ENCODE measurements at regions not wholly inside any gene's neighbourhood (a gene's known extent, or its start where the extent isn't known, plus 50 kb on each side); places are given as distances from the start of the nearest gene placed in this dataset.

DNA sequence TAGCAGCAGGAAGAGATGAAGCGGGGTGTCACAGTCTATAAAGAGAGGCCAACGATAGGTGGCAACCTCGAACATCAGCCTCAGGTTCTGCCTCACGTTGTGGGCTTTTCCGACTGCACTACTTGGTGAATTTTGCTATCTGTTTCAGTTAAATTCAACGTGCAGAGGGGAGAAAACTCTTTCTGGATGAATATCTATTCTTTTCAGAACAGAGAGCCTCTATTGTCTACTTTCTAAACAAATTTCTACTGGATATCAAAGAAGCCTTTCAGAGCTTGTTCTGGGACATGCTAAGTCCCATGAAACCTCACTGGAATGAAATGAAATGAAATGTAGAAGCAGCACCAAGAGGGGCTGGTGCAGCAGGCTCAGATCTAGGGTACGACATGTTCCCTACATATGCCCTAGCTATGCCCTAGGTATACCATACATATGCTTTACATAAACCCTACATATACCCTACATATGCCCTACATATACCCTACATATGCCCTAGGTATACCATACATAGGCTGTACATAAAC lies 116.5 kb upstream of the TRIM2 start:
- no peak overlapping the region for H3K27ac ChIP-seq
- DNase-seq (ENCODE audit: low spot score) = no peak
- no peak overlapping the region for H3K4me3 ChIP-seq
- TF ChIP-seq POLR2A (IDR thresholded peaks at IDR 0.05) (no peak), POLR2AphosphoS5 (IDR thresholded peaks at IDR 0.05) (no peak)
- TF ChIP-seq, protein P1, sequence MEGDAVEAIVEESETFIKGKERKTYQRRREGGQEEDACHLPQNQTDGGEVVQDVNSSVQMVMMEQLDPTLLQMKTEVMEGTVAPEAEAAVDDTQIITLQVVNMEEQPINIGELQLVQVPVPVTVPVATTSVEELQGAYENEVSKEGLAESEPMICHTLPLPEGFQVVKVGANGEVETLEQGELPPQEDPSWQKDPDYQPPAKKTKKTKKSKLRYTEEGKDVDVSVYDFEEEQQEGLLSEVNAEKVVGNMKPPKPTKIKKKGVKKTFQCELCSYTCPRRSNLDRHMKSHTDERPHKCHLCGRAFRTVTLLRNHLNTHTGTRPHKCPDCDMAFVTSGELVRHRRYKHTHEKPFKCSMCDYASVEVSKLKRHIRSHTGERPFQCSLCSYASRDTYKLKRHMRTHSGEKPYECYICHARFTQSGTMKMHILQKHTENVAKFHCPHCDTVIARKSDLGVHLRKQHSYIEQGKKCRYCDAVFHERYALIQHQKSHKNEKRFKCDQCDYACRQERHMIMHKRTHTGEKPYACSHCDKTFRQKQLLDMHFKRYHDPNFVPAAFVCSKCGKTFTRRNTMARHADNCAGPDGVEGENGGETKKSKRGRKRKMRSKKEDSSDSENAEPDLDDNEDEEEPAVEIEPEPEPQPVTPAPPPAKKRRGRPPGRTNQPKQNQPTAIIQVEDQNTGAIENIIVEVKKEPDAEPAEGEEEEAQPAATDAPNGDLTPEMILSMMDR (IDR thresholded peaks at IDR 0.05) = no peak
- H3K4me1 ChIP-seq (replicated peaks) = no peaks in the 10 kb centered on the region
- intact Hi-C loops (cut with DNase I) = loop anchor here (5.0 kb wide), 1 partner anchor 245 kb away; no protein-coding TSS in a partner anchor
- no peaks in the 10 kb centered on the region for H3K27me3 ChIP-seq (replicated peaks; ENCODE audit: insufficient read depth)
- WGBS = 89% methylated on average over 7 of the region's 7 CpGs
- H3K9me3 ChIP-seq = no peaks in the 10 kb centered on the region
- no peaks in the 10 kb centered on the region for H3K36me3 ChIP-seq

DNA sequence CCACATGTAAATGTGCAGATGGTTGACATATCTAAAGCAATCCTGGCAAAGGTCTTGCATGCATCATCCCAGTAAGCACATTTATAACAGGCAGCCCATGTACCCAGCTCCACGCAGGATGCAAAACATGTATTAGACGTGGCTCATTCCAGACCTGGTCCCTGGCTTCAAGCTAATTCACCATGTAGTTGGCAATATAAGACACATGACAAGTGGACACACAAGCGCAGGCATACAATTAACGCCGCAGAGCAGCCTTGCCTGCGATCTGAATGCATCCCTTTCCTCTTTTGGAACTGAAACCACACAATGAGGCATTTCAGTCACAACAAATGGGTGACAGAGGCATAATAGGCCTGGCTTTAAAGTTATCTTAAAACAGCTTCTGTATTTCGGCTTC lies 114.5 kb upstream of the TRIM2 start:
- no peak for DNase-seq (ENCODE audit: low spot score)
- Histone ChIP-seq H3K36me3 (no peaks in the 10 kb centered on the region), H3K27me3 (replicated peaks; ENCODE audit: insufficient read depth) (no peaks in the 10 kb centered on the region), H3K9me3 (no peaks in the 10 kb centered on the region), H3K4me1 (replicated peaks) (no peaks in the 10 kb centered on the region), H3K27ac (no peak overlapping the region), H3K4me3 (no peak overlapping the region)
- TF ChIP-seq POLR2AphosphoS5 (IDR thresholded peaks at IDR 0.05) (no peak), POLR2A (IDR thresholded peaks at IDR 0.05) (no peak)
- TF ChIP-seq, protein P1 (IDR thresholded peaks at IDR 0.05) = no peak
- intact Hi-C loops (cut with DNase I) = loop anchor here (5.0 kb wide), 1 partner anchor 247 kb away; no protein-coding TSS in a partner anchor
- 89% methylated on average over 7 of the region's 7 CpGs for WGBS

DNA sequence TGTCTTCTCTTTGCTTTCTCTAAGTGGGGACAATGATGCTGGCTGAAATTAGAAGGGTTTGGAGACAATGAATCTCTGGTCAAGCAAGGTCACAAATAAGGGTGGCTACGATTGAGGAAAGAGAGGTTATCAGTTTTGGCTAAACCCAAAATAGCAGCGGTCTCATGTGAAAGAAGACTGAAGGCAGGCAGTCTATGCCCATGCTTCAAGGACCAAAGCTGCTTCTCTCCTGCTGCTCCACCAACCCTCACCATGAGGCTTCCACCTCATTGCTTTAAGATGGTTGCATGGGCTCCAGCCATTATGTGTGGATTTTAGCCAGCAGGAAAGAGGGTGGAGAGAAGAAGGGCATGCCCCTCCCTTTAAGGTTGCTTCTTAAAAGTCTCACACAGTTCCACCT lies 114.1 kb upstream of the TRIM2 start:
- H3K27me3 ChIP-seq (replicated peaks; ENCODE audit: insufficient read depth) = no peaks in the 10 kb centered on the region
- no peaks in the 10 kb centered on the region for H3K4me1 ChIP-seq (replicated peaks)
- 95% methylated on average over 2 of the region's 2 CpGs for WGBS
- H3K4me3 ChIP-seq = no peak overlapping the region
- no peaks in the 10 kb centered on the region for H3K9me3 ChIP-seq
- DNase-seq (ENCODE audit: low spot score) = no peak
- no peaks in the 10 kb centered on the region for H3K36me3 ChIP-seq
- TF ChIP-seq POLR2A (IDR thresholded peaks at IDR 0.05) = no peak
- TF ChIP-seq, protein P1 (IDR thresholded peaks at IDR 0.05) = no peak
- TF ChIP-seq POLR2AphosphoS5 (IDR thresholded peaks at IDR 0.05) = no peak
- no peak overlapping the region for H3K27ac ChIP-seq
- intact Hi-C loops (cut with DNase I) = no loop called here

DNA sequence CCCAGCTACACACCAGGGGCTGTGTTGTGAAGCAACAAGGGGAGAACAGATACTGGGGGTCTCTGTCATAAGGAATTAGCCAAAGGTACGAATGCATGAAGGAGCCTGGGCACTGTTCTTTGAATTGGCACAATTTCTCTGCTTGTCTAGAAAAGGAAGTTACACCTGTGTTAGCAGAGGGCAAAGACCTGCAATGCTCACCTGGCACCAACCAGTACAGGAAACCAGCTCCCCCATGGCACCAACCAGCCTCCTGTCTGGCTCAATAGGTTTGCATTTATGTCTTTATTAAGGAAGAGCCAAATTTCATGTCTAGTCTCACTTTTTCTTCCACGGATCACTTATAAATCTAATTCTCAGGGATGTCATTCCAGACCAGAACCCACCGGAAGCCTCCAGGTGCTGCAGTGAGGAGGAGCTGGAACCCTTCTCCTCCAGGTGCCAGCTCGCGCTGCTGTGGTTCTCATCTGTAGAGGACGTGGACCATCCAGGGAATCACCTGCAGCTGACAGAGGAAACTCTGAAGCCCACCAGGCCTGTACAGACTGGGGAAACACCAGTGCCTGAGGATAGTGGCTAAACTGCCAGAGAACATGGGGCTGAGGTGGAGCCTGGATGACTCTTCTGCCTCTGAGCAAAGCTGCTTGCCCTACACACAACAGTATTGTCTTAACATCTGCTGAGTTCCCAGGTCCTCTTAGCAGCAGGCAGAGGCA lies 113.4 kb upstream of the TRIM2 start:
- DNase-seq (ENCODE audit: low spot score) = no peak
- Histone ChIP-seq H3K36me3 (no peaks in the 10 kb centered on the region), H3K9me3 (no peaks in the 10 kb centered on the region), H3K27ac (no peak overlapping the region), H3K4me1 (replicated peaks) (no peaks in the 10 kb centered on the region), H3K27me3 (replicated peaks; ENCODE audit: insufficient read depth) (no peaks in the 10 kb centered on the region), H3K4me3 (no peak overlapping the region)
- WGBS = 88% methylated on average over 6 of the region's 6 CpGs
- TF ChIP-seq POLR2A (IDR thresholded peaks at IDR 0.05) = no peak
- no peak for TF ChIP-seq POLR2AphosphoS5 (IDR thresholded peaks at IDR 0.05)
- TF ChIP-seq, protein P1 (IDR thresholded peaks at IDR 0.05) = no peak
- intact Hi-C loops (cut with DNase I) = no loop called here

DNA sequence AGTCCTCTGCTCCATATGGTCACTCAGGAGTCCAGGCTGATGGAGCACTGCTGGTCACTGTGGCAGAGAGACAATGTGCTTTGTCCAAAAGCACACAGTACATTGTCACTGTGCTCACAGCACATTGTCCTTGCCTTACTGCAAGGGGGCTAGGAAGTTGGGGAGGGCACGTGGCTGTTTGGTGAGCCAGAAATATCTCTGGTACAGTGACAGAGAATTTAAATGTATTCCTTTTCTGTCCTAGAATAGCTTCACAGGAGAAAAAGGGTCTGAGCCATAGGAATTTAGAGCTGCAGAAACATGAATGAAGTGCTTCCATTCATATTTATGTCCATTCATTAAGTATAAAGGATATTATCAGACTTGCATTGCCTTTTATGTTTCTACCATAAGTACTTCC lies 110.8 kb upstream of the TRIM2 start:
- no peak overlapping the region for H3K4me3 ChIP-seq
- no peak for DNase-seq (ENCODE audit: low spot score)
- no peak for TF ChIP-seq POLR2AphosphoS5 (IDR thresholded peaks at IDR 0.05)
- TF ChIP-seq, protein P1 (IDR thresholded peaks at IDR 0.05) = no peak
- TF ChIP-seq POLR2A (IDR thresholded peaks at IDR 0.05) = no peak
- H3K27ac ChIP-seq = no peak overlapping the region
- intact Hi-C loops (cut with DNase I) = no loop called here
- 74% methylated on average over 1 of the region's 1 CpG for WGBS
- no peaks in the 10 kb centered on the region for H3K4me1 ChIP-seq (replicated peaks)
- H3K27me3 ChIP-seq (replicated peaks; ENCODE audit: insufficient read depth) = no peaks in the 10 kb centered on the region
- no peaks in the 10 kb centered on the region for H3K36me3 ChIP-seq
- no peaks in the 10 kb centered on the region for H3K9me3 ChIP-seq
